ENCODE measurements at regions not wholly inside any gene's neighbourhood (a gene's known extent, or its start where the extent isn't known, plus 50 kb on each side); places are given as distances from the start of the nearest gene placed in this dataset.

DNA sequence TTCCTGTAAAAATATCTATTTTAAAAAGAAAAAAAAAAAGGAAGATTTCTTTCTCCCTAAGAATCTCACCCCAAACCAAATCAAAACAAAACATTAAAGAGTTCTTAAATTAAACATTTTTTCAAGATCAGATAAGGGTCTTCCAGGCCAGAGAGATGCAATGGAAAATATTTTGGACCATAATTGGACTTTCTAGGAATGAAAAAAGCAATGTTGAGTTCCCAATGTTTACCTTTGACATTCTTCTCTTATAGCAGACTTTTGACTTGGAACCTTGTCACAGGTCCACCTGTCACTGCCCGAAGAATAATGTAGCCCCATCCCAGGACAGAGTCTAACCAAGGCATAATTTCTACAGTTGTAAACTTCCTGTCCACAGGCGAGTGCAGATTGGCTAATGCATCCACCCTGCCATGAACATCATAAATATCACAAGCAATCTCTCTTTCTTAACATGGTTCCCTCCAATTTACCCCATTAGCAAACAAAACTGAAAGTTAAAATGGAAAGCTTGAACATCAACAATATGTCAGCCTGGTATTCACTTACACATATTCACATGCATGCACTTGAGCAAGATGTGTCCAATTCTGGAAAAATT lies 121.7 kb upstream of the ZNF366 start:
- Histone ChIP-seq H3K27ac (ENCODE audit: low read depth in 1 of 3, low read length in 2 of 3) (peak overlapping the region in 1 of 3 donors; percentile 63), H3K9me3 (ENCODE audit: control insufficient read depth in 2 of 2, insufficient read depth in 1 of 2, low read depth in 1 of 2, low read length in 1 of 2) (no peaks in the 10 kb centered on the region), H3K4me1 (ENCODE audit: control insufficient read depth in 3 of 3, insufficient read depth in 2 of 3, low read depth in 1 of 3, low read length in 2 of 3) (peaks cover 0 to 14% (median 0%) of the 10 kb centered on the region in 3 donors), H3K4me3 (ENCODE audit: low read depth in 1 of 3, low read length in 3 of 3) (no peak overlapping the region), H3K36me3 (ENCODE audit: control insufficient read depth in 3 of 3, insufficient read depth in 2 of 3, low read depth in 1 of 3, low read length in 3 of 3) (no peaks in the 10 kb centered on the region), H3K27me3 (ENCODE audit: control insufficient read depth in 3 of 3, insufficient read depth in 3 of 3, low read length in 3 of 3) (no peaks in the 10 kb centered on the region)
- no peak for FAIRE-seq
- WGBS, 3 donors: 17 to 37% (median 35%) methylated on average over 2 of the region's 2 CpGs
- peak; percentile 30 to 72 for DNase-seq

DNA sequence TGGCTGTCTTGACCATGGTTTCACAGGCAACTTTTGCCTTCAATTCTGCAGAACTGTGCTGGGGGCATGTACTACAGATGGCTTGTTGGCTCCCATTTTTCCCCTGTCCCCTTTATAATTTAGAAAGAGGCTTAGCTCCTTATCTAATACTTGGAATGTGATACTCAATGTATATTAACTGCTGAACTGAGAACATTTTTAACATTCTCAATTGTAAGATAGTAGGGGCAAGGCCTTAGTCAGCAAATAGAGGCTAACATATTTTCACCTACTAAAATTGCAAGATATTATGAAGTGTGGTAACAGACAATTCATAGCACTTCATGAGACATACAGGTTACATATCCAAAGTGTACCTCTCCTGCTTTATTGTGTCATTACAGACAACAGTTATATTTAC lies 118.1 kb upstream of the ZNF366 start:
- Histone ChIP-seq H3K9me3 (ENCODE audit: control insufficient read depth in 2 of 2, insufficient read depth in 1 of 2, low read depth in 1 of 2, low read length in 1 of 2) (no peaks in the 10 kb centered on the region), H3K36me3 (ENCODE audit: control insufficient read depth in 3 of 3, insufficient read depth in 2 of 3, low read depth in 1 of 3, low read length in 3 of 3) (no peaks in the 10 kb centered on the region), H3K4me1 (ENCODE audit: control insufficient read depth in 3 of 3, insufficient read depth in 2 of 3, low read depth in 1 of 3, low read length in 2 of 3) (peaks cover 0 to 14% (median 0%) of the 10 kb centered on the region in 3 donors), H3K4me3 (ENCODE audit: low read depth in 1 of 3, low read length in 3 of 3) (no peak overlapping the region), H3K27me3 (ENCODE audit: control insufficient read depth in 3 of 3, insufficient read depth in 3 of 3, low read length in 3 of 3) (no peaks in the 10 kb centered on the region), H3K27ac (ENCODE audit: low read depth in 1 of 3, low read length in 2 of 3) (no peak overlapping the region)
- FAIRE-seq: no peak
- no peak for DNase-seq

DNA sequence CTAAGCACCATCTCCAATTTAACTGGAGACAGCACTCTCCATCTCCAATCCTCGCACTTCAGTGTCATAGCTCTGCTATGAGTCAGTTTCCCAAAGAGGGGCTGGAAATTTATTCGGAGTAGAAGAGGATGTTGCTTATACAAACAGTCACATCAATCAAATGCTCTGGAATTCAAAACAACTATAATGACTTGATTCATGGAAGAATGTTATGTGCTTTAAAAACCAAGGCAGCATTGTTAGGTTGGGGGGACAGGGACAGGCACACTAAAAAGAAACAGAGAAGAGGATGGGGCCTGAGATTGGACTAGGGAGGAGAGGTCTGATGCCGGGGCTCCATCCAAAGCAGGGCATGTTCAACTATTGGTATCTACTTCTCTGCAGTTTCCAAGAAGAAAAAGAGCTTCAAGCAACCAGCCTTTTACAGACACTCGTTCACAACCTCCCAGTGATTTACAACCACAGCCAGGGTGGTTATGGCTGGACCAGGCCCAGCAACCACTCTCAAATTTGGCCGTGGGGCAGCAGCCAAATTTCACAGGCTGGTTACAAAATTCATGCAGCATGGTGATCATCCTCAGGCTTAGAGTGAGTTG lies 117.5 kb upstream of the ZNF366 start:
- Histone ChIP-seq H3K36me3 (ENCODE audit: control insufficient read depth in 3 of 3, insufficient read depth in 2 of 3, low read depth in 1 of 3, low read length in 3 of 3) (no peaks in the 10 kb centered on the region), H3K4me3 (ENCODE audit: low read depth in 1 of 3, low read length in 3 of 3) (no peak overlapping the region), H3K4me1 (ENCODE audit: control insufficient read depth in 3 of 3, insufficient read depth in 2 of 3, low read depth in 1 of 3, low read length in 2 of 3) (peaks cover 0 to 12% (median 0%) of the 10 kb centered on the region in 3 donors), H3K27me3 (ENCODE audit: control insufficient read depth in 3 of 3, insufficient read depth in 3 of 3, low read length in 3 of 3) (peaks cover 0 to 2% (median 0%) of the 10 kb centered on the region in 3 donors), H3K27ac (ENCODE audit: low read depth in 1 of 3, low read length in 2 of 3) (no peak overlapping the region), H3K9me3 (ENCODE audit: control insufficient read depth in 2 of 2, insufficient read depth in 1 of 2, low read depth in 1 of 2, low read length in 1 of 2) (no peaks in the 10 kb centered on the region)
- FAIRE-seq: no peak
- no peak for DNase-seq
- 55 to 76% (median 67%) methylated on average over 5 of the region's 5 CpGs for WGBS, 3 donors

DNA sequence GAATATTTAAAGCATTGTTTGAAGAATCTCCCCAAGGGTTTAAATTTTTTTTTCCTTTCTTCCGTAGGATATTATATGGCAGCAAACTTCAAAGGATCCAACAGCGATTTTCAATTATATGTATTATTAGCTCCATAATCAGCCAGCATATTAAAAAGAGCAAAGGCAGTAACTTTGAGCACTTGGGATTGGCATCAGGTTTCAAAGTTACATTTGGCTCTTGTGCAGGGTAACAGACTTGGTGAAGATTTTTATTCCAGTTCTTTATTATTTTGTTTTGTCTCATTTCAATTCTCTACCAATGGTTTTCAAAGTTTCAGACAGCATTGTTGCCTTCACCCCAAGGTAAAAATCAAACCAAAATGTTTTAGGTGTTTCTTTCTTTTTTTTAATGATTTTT lies 116.7 kb upstream of the ZNF366 start:
- H3K4me3 ChIP-seq (ENCODE audit: low read depth in 1 of 3, low read length in 3 of 3): no peak overlapping the region
- no peak for DNase-seq
- peaks cover 0 to 4% (median 0%) of the 10 kb centered on the region in 3 donors for H3K4me1 ChIP-seq (ENCODE audit: control insufficient read depth in 3 of 3, insufficient read depth in 2 of 3, low read depth in 1 of 3, low read length in 2 of 3)
- peaks cover 0 to 2% (median 0%) of the 10 kb centered on the region in 3 donors for H3K27me3 ChIP-seq (ENCODE audit: control insufficient read depth in 3 of 3, insufficient read depth in 3 of 3, low read length in 3 of 3)
- no peaks in the 10 kb centered on the region for H3K36me3 ChIP-seq (ENCODE audit: control insufficient read depth in 3 of 3, insufficient read depth in 2 of 3, low read depth in 1 of 3, low read length in 3 of 3)
- no peaks in the 10 kb centered on the region for H3K9me3 ChIP-seq (ENCODE audit: control insufficient read depth in 2 of 2, insufficient read depth in 1 of 2, low read depth in 1 of 2, low read length in 1 of 2)
- no peak for FAIRE-seq
- 77 to 92% (median 80%) methylated on average over 2 of the region's 2 CpGs for WGBS, 3 donors
- no peak overlapping the region for H3K27ac ChIP-seq (ENCODE audit: low read depth in 1 of 3, low read length in 2 of 3)

DNA sequence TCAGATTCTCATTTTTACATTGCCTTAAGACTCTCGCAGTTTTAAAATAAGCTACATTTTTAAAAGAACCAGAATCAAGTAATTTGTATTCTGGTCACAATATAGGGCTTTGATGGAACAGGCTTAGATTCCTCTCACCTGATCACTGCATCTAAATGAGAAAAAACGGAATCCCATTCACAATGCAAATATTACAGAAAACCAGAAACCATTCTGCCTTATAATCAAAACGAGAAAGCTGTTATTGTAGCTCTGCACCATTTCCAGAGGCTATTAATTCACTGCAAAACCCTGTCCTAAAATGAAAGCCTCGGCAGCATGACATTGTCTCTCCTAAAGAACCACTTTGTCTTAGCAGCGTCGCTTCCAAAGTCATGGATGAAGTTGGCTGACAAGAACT lies 116.1 kb upstream of the ZNF366 start:
- 78 to 85% (median 83%) methylated on average over 6 of the region's 6 CpGs for WGBS, 3 donors
- FAIRE-seq (no peak), DNase-seq (no peak)
- Histone ChIP-seq H3K27ac (ENCODE audit: low read depth in 1 of 3, low read length in 2 of 3) (no peak overlapping the region), H3K4me1 (ENCODE audit: control insufficient read depth in 3 of 3, insufficient read depth in 2 of 3, low read depth in 1 of 3, low read length in 2 of 3) (peaks cover 0 to under 1% (median 0%) of the 10 kb centered on the region in 3 donors), H3K36me3 (ENCODE audit: control insufficient read depth in 3 of 3, insufficient read depth in 2 of 3, low read depth in 1 of 3, low read length in 3 of 3) (no peaks in the 10 kb centered on the region), H3K4me3 (ENCODE audit: low read depth in 1 of 3, low read length in 3 of 3) (no peak overlapping the region), H3K9me3 (ENCODE audit: control insufficient read depth in 2 of 2, insufficient read depth in 1 of 2, low read depth in 1 of 2, low read length in 1 of 2) (no peaks in the 10 kb centered on the region), H3K27me3 (ENCODE audit: control insufficient read depth in 3 of 3, insufficient read depth in 3 of 3, low read length in 3 of 3) (peaks cover 0 to 2% (median 0%) of the 10 kb centered on the region in 3 donors)

DNA sequence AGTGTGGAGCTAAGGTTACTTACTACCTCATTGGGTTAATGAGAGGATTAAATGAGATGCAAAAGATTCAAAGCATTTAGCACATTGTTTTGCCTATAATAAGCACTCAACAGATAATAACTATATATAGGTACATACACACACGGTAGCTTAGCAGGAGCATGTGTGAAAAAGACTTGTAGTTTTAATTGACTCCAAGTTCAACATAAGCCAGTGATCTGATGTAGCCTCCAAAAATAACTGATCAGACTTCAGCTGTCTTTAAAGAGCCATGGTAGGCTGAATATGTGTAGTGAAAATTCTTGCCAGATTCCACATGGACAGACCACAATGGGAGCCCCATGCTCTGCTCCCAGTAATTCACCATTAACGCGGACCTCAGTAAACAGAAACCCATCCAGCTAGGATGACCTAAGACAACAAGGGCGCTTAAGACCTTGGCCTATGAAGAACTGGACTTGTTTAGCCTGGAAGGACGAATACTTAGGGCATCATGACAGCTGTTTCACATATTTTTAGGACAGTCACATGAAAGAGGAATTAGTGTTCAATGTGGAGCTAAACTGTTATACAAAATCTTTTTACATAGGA lies 115.1 kb upstream of the ZNF366 start:
- peaks cover 0 to 2% (median 0%) of the 10 kb centered on the region in 3 donors for H3K27me3 ChIP-seq (ENCODE audit: control insufficient read depth in 3 of 3, insufficient read depth in 3 of 3, low read length in 3 of 3)
- H3K9me3 ChIP-seq (ENCODE audit: control insufficient read depth in 2 of 2, insufficient read depth in 1 of 2, low read depth in 1 of 2, low read length in 1 of 2): no peaks in the 10 kb centered on the region
- H3K36me3 ChIP-seq (ENCODE audit: control insufficient read depth in 3 of 3, insufficient read depth in 2 of 3, low read depth in 1 of 3, low read length in 3 of 3): no peaks in the 10 kb centered on the region
- WGBS, 3 donors: 65 to 79% (median 79%) methylated on average over 5 of the region's 5 CpGs
- no peaks in the 10 kb centered on the region for H3K4me1 ChIP-seq (ENCODE audit: control insufficient read depth in 3 of 3, insufficient read depth in 2 of 3, low read depth in 1 of 3, low read length in 2 of 3)
- no peak overlapping the region for H3K27ac ChIP-seq (ENCODE audit: low read depth in 1 of 3, low read length in 2 of 3)
- no peak overlapping the region for H3K4me3 ChIP-seq (ENCODE audit: low read depth in 1 of 3, low read length in 3 of 3)
- DNase-seq (no peak), FAIRE-seq (no peak)

DNA sequence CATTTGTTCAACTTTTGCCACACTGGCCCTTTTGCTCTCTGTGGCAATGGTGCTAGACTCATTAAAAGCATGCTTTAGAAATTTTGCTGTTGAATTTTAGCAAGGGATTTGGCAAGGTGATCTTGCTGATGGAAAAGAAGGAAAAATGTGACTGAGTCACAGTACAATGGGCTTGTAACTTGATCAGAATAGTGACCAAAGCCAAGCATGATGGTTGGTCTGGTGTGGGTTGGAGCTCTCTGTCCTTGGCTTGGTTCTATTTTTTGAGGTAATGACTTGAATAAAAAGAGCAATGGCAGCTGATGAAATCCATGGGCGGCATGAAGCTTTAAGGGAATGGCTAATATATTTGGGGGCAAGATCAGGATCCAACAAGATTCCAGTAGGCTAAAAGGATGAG lies 114.4 kb upstream of the ZNF366 start:
- no peaks in the 10 kb centered on the region for H3K9me3 ChIP-seq (ENCODE audit: control insufficient read depth in 2 of 2, insufficient read depth in 1 of 2, low read depth in 1 of 2, low read length in 1 of 2)
- FAIRE-seq (no peak), DNase-seq (no peak)
- no peak overlapping the region for H3K4me3 ChIP-seq (ENCODE audit: low read depth in 1 of 3, low read length in 3 of 3)
- no peaks in the 10 kb centered on the region for H3K36me3 ChIP-seq (ENCODE audit: control insufficient read depth in 3 of 3, insufficient read depth in 2 of 3, low read depth in 1 of 3, low read length in 3 of 3)
- WGBS, 3 donors: 87 to 100% (median 91%) methylated on average over 1 of the region's 1 CpG
- H3K27me3 ChIP-seq (ENCODE audit: control insufficient read depth in 3 of 3, insufficient read depth in 3 of 3, low read length in 3 of 3): peaks cover 0 to 2% (median 0%) of the 10 kb centered on the region in 3 donors
- no peak overlapping the region for H3K27ac ChIP-seq (ENCODE audit: low read depth in 1 of 3, low read length in 2 of 3)
- no peaks in the 10 kb centered on the region for H3K4me1 ChIP-seq (ENCODE audit: control insufficient read depth in 3 of 3, insufficient read depth in 2 of 3, low read depth in 1 of 3, low read length in 2 of 3)

DNA sequence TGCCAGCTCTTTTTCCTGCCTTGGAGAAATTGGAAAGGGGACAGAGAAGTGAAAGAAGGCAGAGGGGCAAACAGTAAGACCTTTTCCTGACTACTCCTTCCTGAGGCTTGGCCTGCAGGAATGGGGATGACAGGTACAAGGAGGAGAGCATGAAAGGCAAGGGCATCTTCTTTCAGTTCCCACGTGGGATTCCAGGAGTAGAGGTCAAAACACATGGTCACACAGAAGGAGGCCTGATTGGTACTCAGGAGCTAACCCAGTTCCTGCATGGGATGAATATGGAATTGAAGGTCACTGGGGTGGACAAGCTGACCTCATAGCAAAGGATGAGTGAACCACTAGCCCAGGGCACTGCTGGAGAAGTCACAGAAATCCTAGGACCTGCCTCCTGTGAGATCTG lies 112.5 kb upstream of the ZNF366 start:
- FAIRE-seq: no peak

More for the DNA sequence above, 112.5 kb upstream of the ZNF366 start:
- Histone ChIP-seq H3K27me3 (ENCODE audit: control insufficient read depth in 3 of 3, insufficient read depth in 3 of 3, low read length in 3 of 3) (peaks cover 0 to 2% (median 0%) of the 10 kb centered on the region in 3 donors), H3K27ac (ENCODE audit: low read depth in 1 of 3, low read length in 2 of 3) (no peak overlapping the region), H3K4me3 (ENCODE audit: low read depth in 1 of 3, low read length in 3 of 3) (no peak overlapping the region), H3K36me3 (ENCODE audit: control insufficient read depth in 3 of 3, insufficient read depth in 2 of 3, low read depth in 1 of 3, low read length in 3 of 3) (no peaks in the 10 kb centered on the region), H3K9me3 (ENCODE audit: control insufficient read depth in 2 of 2, insufficient read depth in 1 of 2, low read depth in 1 of 2, low read length in 1 of 2) (no peaks in the 10 kb centered on the region), H3K4me1 (ENCODE audit: control insufficient read depth in 3 of 3, insufficient read depth in 2 of 3, low read depth in 1 of 3, low read length in 2 of 3) (no peaks in the 10 kb centered on the region)
- WGBS, 3 donors: 44 to 77% (median 64%) methylated on average over 1 of the region's 1 CpG
- DNase-seq: no peak
